Right lobe of liver (tissue), 6 donors: ENCODE measurements at regions not wholly inside any gene's neighbourhood (a gene's known extent, or its start where the extent isn't known, plus 50 kb on each side); places are given as distances from the start of the nearest gene placed in this dataset.

Experiments
- ATAC-seq, 4 donors: fragments of 200-7000 bp; cut with Tn5 transposase; one replicate each; pipeline ENCODE4 v1.9.1; 2020; ENCODE audit warnings: mild to moderate bottlenecking in 4 of 4, moderate library complexity in 4 of 4
- DNase-seq, 3 donors: peaks; one replicate each; pipeline ENCODE4 v3.0.0-alpha.2; 2020
- H3K27ac ChIP-seq, 3 donors: fragments of 200-600 bp; one replicate each; pipeline ENCODE4 v1.8.0; 2022
- H3K27me3 ChIP-seq, 2 donors: fragments of 200-600 bp; one replicate each; pipeline ENCODE4 v1.8.0; 2022
- H3K36me3 ChIP-seq, 4 donors: fragments of 200-600 bp; sonication (generic) in 1 of 4; one replicate each; pipeline versions ENCODE4 v1.5.1 to v1.8.0; 2017 to 2022; ENCODE audit warnings: control low read depth in 1 of 4
- H3K4me1 ChIP-seq, 4 donors: fragments of 200-600 bp; sonication (generic) in 1 of 4; one replicate each; pipeline versions ENCODE4 v1.5.1 to v1.8.0; 2017 to 2022; ENCODE audit warnings: control low read depth in 1 of 4
- H3K4me3 ChIP-seq, 3 donors: fragments of 200-600 bp; one replicate each; pipeline ENCODE4 v1.8.0; 2022
- H3K9me3 ChIP-seq, 4 donors: fragments of 200-600 bp; sonication (generic) in 1 of 4; one replicate each; pipeline versions ENCODE4 v1.5.1 to v1.8.0; 2017 to 2022; ENCODE audit warnings: control low read depth in 1 of 4
- CTCF ChIP-seq, 4 donors: fragments of 200-600 bp in 3 of 4; fragments of 450-650 bp in 1 of 4; IDR thresholded peaks; one replicate each; pipeline versions ENCODE4 v1.5.1 to v1.8.0; 2016 to 2022; ENCODE audit warnings: antibody characterized with exemption in 4 of 4, mild to moderate bottlenecking in 2 of 4
- POLR2A ChIP-seq: fragments of 450-650 bp; IDR thresholded peaks from one replicate; pipeline ENCODE4 v1.6.1; 2017; ENCODE audit warnings: antibody characterized with exemption, mild to moderate bottlenecking
- WGBS: methylation state at CpG from one replicate; pipeline ENCODE4 v1.1.6; 2018; ENCODE audit warnings: low coverage, low lambda C conversion rate; ENCODE audit not compliant: insufficient coverage; ENCODE audit errors: missing lambda C conversion rate; 5-methylcytosine and 5-hydroxymethylcytosine counted together
- intact Hi-C, 2 donors: fragments of 100-400 bp; cut with DNase I; formaldehyde crosslinking; loops; one replicate each; pipeline versions ENCODE4 v1.11.2 to v1.14.1; 2022
- donor health status: DM: no; HTN: yes; CAD: no.
- donor health status: DM: no; HTN: no; CAD: no.
- donor health status: DM: no; HTN: no; CAD: no.
- donor health status: DM: no; HTN: yes; CAD: no.
- donor health status: DM: no; HTN: yes; CAD: no.

DNA sequence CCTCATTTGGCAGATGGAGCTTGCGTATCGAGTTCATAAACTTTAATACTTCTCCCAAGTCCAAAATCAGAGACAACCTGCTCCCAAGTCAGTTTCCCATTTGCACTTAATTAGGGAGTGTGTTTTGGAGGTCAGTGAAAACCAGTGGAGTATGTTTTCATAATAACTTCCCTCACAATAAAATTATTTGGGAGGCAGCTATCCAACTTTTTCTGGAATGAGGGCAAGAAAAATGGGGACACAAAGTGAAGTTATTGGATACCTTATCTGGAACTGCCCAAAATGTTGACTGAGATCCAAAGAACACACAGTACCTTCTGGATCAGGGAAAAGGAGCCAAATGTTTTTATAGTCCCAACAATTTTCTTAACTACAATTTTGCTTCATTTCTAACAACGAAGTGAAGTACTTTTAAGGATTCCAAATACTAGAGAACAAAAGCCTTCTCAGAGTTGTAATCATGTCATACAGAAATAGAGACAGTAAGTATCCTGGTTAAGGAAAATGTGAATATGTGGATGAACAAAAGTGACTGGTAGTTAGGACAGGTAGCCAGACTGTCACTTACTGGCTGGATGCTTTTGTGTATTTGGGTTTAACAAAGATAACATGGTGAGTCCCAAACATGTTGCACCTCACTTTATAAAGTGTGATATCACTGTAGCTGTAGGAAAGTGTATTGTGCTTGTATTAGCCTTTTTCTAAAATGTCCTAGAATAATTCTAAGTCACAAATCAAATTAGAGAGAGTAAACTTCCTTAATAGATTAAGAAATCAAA is 325.0 kb downstream of the HLX start:
- no peak for TF ChIP-seq POLR2A
- TF ChIP-seq CTCF (IDR thresholded peaks at IDR 0.05) = no peak
- DNase-seq (no peak), ATAC-seq (peak; percentile 45 to 78 (median 66))
- Histone ChIP-seq H3K4me1 (peaks cover 0 to 11% (median 4%) of the 10 kb centered on the region in 4 donors), H3K9me3 (no peaks in the 10 kb centered on the region), H3K27ac (peak overlapping the region in 1 of 3 donors; percentile 37), H3K36me3 (no peaks in the 10 kb centered on the region), H3K4me3 (no peak overlapping the region), H3K27me3 (no peaks in the 10 kb centered on the region)
- 32% methylated on average over 3 of the region's 3 CpGs for WGBS
- intact Hi-C loops = loop anchor here in 1 of 2 donors (10.0 kb wide), 1 partner anchor 319 kb away; no protein-coding TSS in a partner anchor

DNA sequence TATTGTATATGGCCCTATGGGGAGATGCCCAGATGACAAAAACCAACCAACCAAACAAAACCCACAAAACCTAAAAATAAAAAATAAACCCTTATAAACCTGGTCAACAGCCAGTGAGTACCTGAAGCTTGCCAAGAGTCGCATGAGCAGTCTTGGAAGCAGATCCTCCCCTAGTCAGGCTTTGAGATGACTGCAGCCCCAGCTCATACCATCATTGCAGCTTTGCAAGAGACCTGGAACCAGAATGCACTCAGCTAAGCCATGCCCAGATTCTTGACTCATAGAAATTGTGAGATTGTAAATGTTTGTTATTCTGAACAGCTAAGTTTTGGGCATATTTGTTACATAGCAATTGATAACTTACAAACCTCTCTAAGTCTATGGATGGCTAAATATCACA is 326.8 kb downstream of the HLX start:
- TF ChIP-seq POLR2A (no peak), CTCF (IDR thresholded peaks at IDR 0.05) (no peak)
- 88% methylated on average over 1 of the region's 1 CpG for WGBS
- no peaks in the 10 kb centered on the region for H3K9me3 ChIP-seq
- DNase-seq (no peak), ATAC-seq (no peak)
- no peak overlapping the region for H3K27ac ChIP-seq
- H3K4me1 ChIP-seq = peaks cover 0 to 11% (median 4%) of the 10 kb centered on the region in 4 donors
- H3K4me3 ChIP-seq = no peak overlapping the region
- intact Hi-C loops = loop anchor here in 1 of 2 donors (10.0 kb wide), 1 partner anchor 321 kb away; no protein-coding TSS in a partner anchor
- no peaks in the 10 kb centered on the region for H3K27me3 ChIP-seq
- no peaks in the 10 kb centered on the region for H3K36me3 ChIP-seq

- TF ChIP-seq CTCF (IDR thresholded peaks at IDR 0.05) = no peak
- no peak for TF ChIP-seq POLR2A
- peak in 2 of 4 donors; percentile 21 to 32 for ATAC-seq
- no peak for DNase-seq
- Histone ChIP-seq H3K36me3 (no peaks in the 10 kb centered on the region), H3K27ac (no peak overlapping the region), H3K27me3 (no peaks in the 10 kb centered on the region), H3K9me3 (no peaks in the 10 kb centered on the region), H3K4me1 (no peaks in the 10 kb centered on the region), H3K4me3 (no peak overlapping the region)
- intact Hi-C loops = no loop called here
- WGBS = 49% methylated on average over 5 of the region's 5 CpGs
Measured at GRCh38 chr1:221212926-221213325, 333.7 kb downstream of the HLX start.

DNA sequence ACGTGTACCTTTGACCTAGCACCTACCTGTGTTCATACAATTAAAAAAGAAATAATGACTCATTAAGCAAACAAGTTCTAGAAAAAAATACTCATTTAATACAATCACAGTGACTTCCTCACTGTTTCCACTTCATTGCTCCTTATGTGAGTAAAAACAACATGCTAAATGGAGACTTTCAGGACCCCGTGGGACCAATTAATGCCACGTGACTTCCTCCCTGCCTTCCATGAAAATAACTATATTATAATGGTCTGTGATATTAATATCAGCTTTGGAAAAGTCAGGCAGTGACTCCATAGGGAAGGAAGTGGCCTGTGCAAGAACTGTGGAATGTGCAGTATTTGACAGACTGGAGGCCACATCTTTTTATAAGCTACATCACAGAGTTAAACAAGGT is 337.8 kb downstream of the HLX start:
- H3K4me3 ChIP-seq = no peak overlapping the region
- H3K9me3 ChIP-seq = no peaks in the 10 kb centered on the region
- no peaks in the 10 kb centered on the region for H3K27me3 ChIP-seq
- intact Hi-C loops = no loop called here
- no peaks in the 10 kb centered on the region for H3K36me3 ChIP-seq
- 11% methylated on average over 3 of the region's 3 CpGs for WGBS
- no peak for DNase-seq
- H3K27ac ChIP-seq = no peak overlapping the region
- ATAC-seq = peak in 1 of 4 donors; percentile 22
- no peaks in the 10 kb centered on the region for H3K4me1 ChIP-seq
- no peak for TF ChIP-seq POLR2A
- no peak for TF ChIP-seq CTCF (IDR thresholded peaks at IDR 0.05)
